ENCODE measurements at regions not wholly inside any gene's neighbourhood (a gene's known extent, or its start where the extent isn't known, plus 50 kb on each side); places are given as distances from the start of the nearest gene placed in this dataset.

- TF ChIP-seq CTCF (IDR thresholded peaks at IDR 0.05; ENCODE audit: insufficient read depth, low read length, poor library complexity, severe bottlenecking) (no peak), EZH2phosphoT487 (conservative IDR thresholded peaks at IDR 0.05; ENCODE audit: low read length) (no peak)
Observed at GRCh38 chr2:144317071-144317738, 202.7 kb downstream of the ZEB2 start.

Measured in SU-DHL-6 (cell line).